Karpas-422 (cell line): ENCODE measurements at regions not wholly inside any gene's neighbourhood (a gene's known extent, or its start where the extent isn't known, plus 50 kb on each side); places are given as distances from the start of the nearest gene placed in this dataset.

Experiments used
- DNase-seq: peaks from one replicate; pipeline ENCODE4 v3.0.0-alpha.2; 2015
- H2AFZ ChIP-seq: fragments of 200-600 bp; sonication (generic); 2 replicates; pipeline ENCODE4 v1.6.1; 2014; ENCODE audit warnings: antibody characterized with exemption, low read length, mixed read lengths
- H3K27ac ChIP-seq: fragments of 200-600 bp; sonication (generic); 2 replicates; pipeline ENCODE4 v1.5.1; 2014; ENCODE audit warnings: mild to moderate bottlenecking, low read length, moderate library complexity
- H3K27me3 ChIP-seq: fragments of 200-600 bp; sonication (generic); 2 replicates; pipeline ENCODE4 v1.6.1; 2014; ENCODE audit warnings: low read length, mixed read lengths
- H3K36me3 ChIP-seq: fragments of 200-600 bp; sonication (generic); 2 replicates; pipeline ENCODE4 v1.6.1; 2014; ENCODE audit warnings: low read length, mixed read lengths; ENCODE audit not compliant: insufficient read depth
- H3K4me1 ChIP-seq: fragments of 200-600 bp; sonication (generic); 2 replicates; pipeline ENCODE4 v1.6.1; 2014; ENCODE audit warnings: mild to moderate bottlenecking, low read length, mixed read lengths
- H3K4me2 ChIP-seq: fragments of 200-600 bp; sonication (generic); 2 replicates; pipeline ENCODE4 v1.6.1; 2014; ENCODE audit warnings: low read length, low read depth, mild to moderate bottlenecking; ENCODE audit not compliant: poor library complexity, severe bottlenecking
- H3K4me3 ChIP-seq: fragments of 200-600 bp; sonication (generic); 2 replicates; pipeline ENCODE4 v1.5.1; 2014; ENCODE audit warnings: mild to moderate bottlenecking, antibody characterized with exemption, low read length, mixed read lengths
- H3K79me2 ChIP-seq: fragments of 200-600 bp; sonication (generic); 2 replicates; pipeline ENCODE4 v1.6.1; 2014; ENCODE audit warnings: mild to moderate bottlenecking, low read length, mixed read lengths
- H3K9ac ChIP-seq: fragments of 200-600 bp; sonication (generic); 2 replicates; pipeline ENCODE4 v1.6.0; 2014; ENCODE audit warnings: low read length
- H3K9me2 ChIP-seq: fragments of 200-600 bp; sonication (generic), shearing (Covaris generic); replicated peaks from 2 replicates; pipeline ENCODE4 v1.6.0; 2014; ENCODE audit warnings: mild to moderate bottlenecking, low read length, moderate library complexity; ENCODE audit not compliant: insufficient read depth
- H3K9me3 ChIP-seq: fragments of 300-700, 200-600 bp; sonication (generic); 2 replicates; pipeline ENCODE4 v1.6.1; 2014; ENCODE audit warnings: low read length, mixed read lengths
- H4K20me1 ChIP-seq: fragments of 200-600 bp; sonication (generic); 2 replicates; pipeline ENCODE4 v1.6.1; 2014; ENCODE audit warnings: mild to moderate bottlenecking, antibody characterized with exemption, low read length, low read depth; ENCODE audit not compliant: insufficient read depth

GRCh38 chr3:118213892-118214291, 820.8 kb downstream of the IGSF11 start:
- no peaks in the 10 kb centered on the region for H3K9me3 ChIP-seq
- H4K20me1 ChIP-seq, result no peaks in the 10 kb centered on the region
- H3K79me2 ChIP-seq, result no peaks in the 10 kb centered on the region
- no peaks in the 10 kb centered on the region for H3K9me2 ChIP-seq
- no peak for DNase-seq
- no peaks in the 10 kb centered on the region for H3K36me3 ChIP-seq
- no peak overlapping the region for H3K27ac ChIP-seq
- H2AFZ ChIP-seq, result no peak overlapping the region
- no peaks in the 10 kb centered on the region for H3K4me1 ChIP-seq
- no peaks in the 10 kb centered on the region for H3K27me3 ChIP-seq
- no peak overlapping the region for H3K4me3 ChIP-seq
- no peak overlapping the region for H3K9ac ChIP-seq
- H3K4me2 ChIP-seq, result no peak overlapping the region

- H3K36me3 ChIP-seq, result no peaks in the 10 kb centered on the region; the same call in 1 of the 2 replicates
- no peak overlapping the region for H3K4me2 ChIP-seq
- no peak for DNase-seq
- no peak overlapping the region for H3K27ac ChIP-seq
- no peaks in the 10 kb centered on the region for H4K20me1 ChIP-seq
- no peaks in the 10 kb centered on the region for H3K27me3 ChIP-seq
- no peak overlapping the region for H3K9ac ChIP-seq
- no peak overlapping the region for H2AFZ ChIP-seq
- no peaks in the 10 kb centered on the region for H3K9me2 ChIP-seq
- H3K79me2 ChIP-seq, result no peaks in the 10 kb centered on the region
- no peak overlapping the region for H3K4me3 ChIP-seq
- H3K9me3 ChIP-seq, result peaks cover 6% of the 10 kb centered on the region
- no peaks in the 10 kb centered on the region for H3K4me1 ChIP-seq
Measured at GRCh38 chr3:118226206-118226605, 808.4 kb downstream of the IGSF11 start.

- H3K9me2 ChIP-seq, result no peaks in the 10 kb centered on the region
- no peaks in the 10 kb centered on the region for H3K27me3 ChIP-seq
- no peak overlapping the region for H3K4me2 ChIP-seq
- no peaks in the 10 kb centered on the region; the same call in 1 of the 2 replicates for H3K36me3 ChIP-seq
- H3K4me1 ChIP-seq, result no peaks in the 10 kb centered on the region
- no peak overlapping the region for H2AFZ ChIP-seq
- H3K27ac ChIP-seq, result no peak overlapping the region
- no peak overlapping the region for H3K9ac ChIP-seq
- H4K20me1 ChIP-seq, result no peaks in the 10 kb centered on the region
- no peaks in the 10 kb centered on the region for H3K79me2 ChIP-seq
- no peak for DNase-seq
- no peak overlapping the region for H3K4me3 ChIP-seq
- no peaks in the 10 kb centered on the region; the same call in 1 of the 2 replicates for H3K9me3 ChIP-seq
Measured at GRCh38 chr3:118227191-118227590, 807.5 kb downstream of the IGSF11 start.

- Histone ChIP-seq H3K9ac (no peak overlapping the region), H3K36me3 (no peaks in the 10 kb centered on the region), H3K79me2 (no peaks in the 10 kb centered on the region), H3K4me3 (no peak overlapping the region), H2AFZ (no peak overlapping the region), H3K27me3 (no peaks in the 10 kb centered on the region), H3K9me3 (no peaks in the 10 kb centered on the region), H3K27ac (no peak overlapping the region), H3K9me2 (no peaks in the 10 kb centered on the region), H4K20me1 (no peaks in the 10 kb centered on the region), H3K4me2 (no peak overlapping the region), H3K4me1 (no peaks in the 10 kb centered on the region)
- DNase-seq, result no peak
Measured at GRCh38 chr3:118228151-118228550, 806.5 kb downstream of the IGSF11 start.

- Histone ChIP-seq H3K27me3 (no peaks in the 10 kb centered on the region), H3K36me3 (no peaks in the 10 kb centered on the region), H3K9me3 (no peaks in the 10 kb centered on the region), H3K4me2 (no peak overlapping the region), H4K20me1 (no peaks in the 10 kb centered on the region), H3K79me2 (no peaks in the 10 kb centered on the region), H3K4me3 (no peak overlapping the region), H3K4me1 (no peaks in the 10 kb centered on the region), H3K9me2 (no peaks in the 10 kb centered on the region), H3K9ac (no peak overlapping the region), H3K27ac (no peak overlapping the region), H2AFZ (no peak overlapping the region)
- no peak for DNase-seq
Measured at GRCh38 chr3:118229196-118229595, 805.5 kb downstream of the IGSF11 start.

GRCh38 chr3:118231578-118231977, 803.1 kb downstream of the IGSF11 start:
- Histone ChIP-seq H3K4me1 (no peaks in the 10 kb centered on the region), H4K20me1 (no peaks in the 10 kb centered on the region), H3K27ac (no peak overlapping the region), H3K4me3 (no peak overlapping the region), H3K79me2 (no peaks in the 10 kb centered on the region), H2AFZ (no peak overlapping the region), H3K4me2 (no peak overlapping the region), H3K36me3 (no peaks in the 10 kb centered on the region), H3K27me3 (no peaks in the 10 kb centered on the region), H3K9ac (no peak overlapping the region), H3K9me3 (no peaks in the 10 kb centered on the region), H3K9me2 (no peaks in the 10 kb centered on the region)
- no peak for DNase-seq

GRCh38 chr3:118239253-118239652, 795.4 kb downstream of the IGSF11 start:
- Histone ChIP-seq H2AFZ (no peak overlapping the region), H3K4me1 (no peaks in the 10 kb centered on the region), H3K27me3 (no peaks in the 10 kb centered on the region), H3K9ac (no peak overlapping the region), H3K79me2 (no peaks in the 10 kb centered on the region), H3K4me2 (no peak overlapping the region), H3K27ac (no peak overlapping the region), H3K9me2 (no peaks in the 10 kb centered on the region), H3K36me3 (no peaks in the 10 kb centered on the region), H3K9me3 (no peaks in the 10 kb centered on the region), H4K20me1 (no peaks in the 10 kb centered on the region), H3K4me3 (no peak overlapping the region)
- DNase-seq, result no peak

- Histone ChIP-seq H3K27ac (no peak overlapping the region), H3K9me2 (no peaks in the 10 kb centered on the region), H3K9me3 (no peaks in the 10 kb centered on the region), H3K4me3 (no peak overlapping the region), H3K4me2 (no peak overlapping the region), H2AFZ (no peak overlapping the region), H3K9ac (no peak overlapping the region), H3K36me3 (no peaks in the 10 kb centered on the region), H3K4me1 (no peaks in the 10 kb centered on the region), H4K20me1 (no peaks in the 10 kb centered on the region), H3K27me3 (no peaks in the 10 kb centered on the region), H3K79me2 (no peaks in the 10 kb centered on the region)
- DNase-seq, result no peak
Measured at GRCh38 chr3:118244761-118245160, 789.9 kb downstream of the IGSF11 start.

- no peak for DNase-seq
- H3K36me3 ChIP-seq, result no peaks in the 10 kb centered on the region
- no peaks in the 10 kb centered on the region for H3K27me3 ChIP-seq
- H2AFZ ChIP-seq, result no peak overlapping the region
- H3K4me2 ChIP-seq, result no peak overlapping the region
- no peak overlapping the region for H3K27ac ChIP-seq
- no peaks in the 10 kb centered on the region for H4K20me1 ChIP-seq
- no peaks in the 10 kb centered on the region for H3K4me1 ChIP-seq
- no peaks in the 10 kb centered on the region for H3K79me2 ChIP-seq
- H3K9ac ChIP-seq, result no peak overlapping the region
- no peak overlapping the region for H3K4me3 ChIP-seq
- H3K9me2 ChIP-seq, result no peaks in the 10 kb centered on the region
- no peaks in the 10 kb centered on the region for H3K9me3 ChIP-seq
Measured at GRCh38 chr3:118245312-118245711, 789.3 kb downstream of the IGSF11 start.
